DMS 273 treated with DMSO at 0.1 percent for 48 hours (cell line): ENCODE measurements at regions not wholly inside any gene's neighbourhood (a gene's known extent, or its start where the extent isn't known, plus 50 kb on each side); places are given as distances from the start of the nearest gene placed in this dataset.

Experiments
- DNase-seq: peaks from one replicate; lab custom pipeline; 2025; lab: John Stamatoyannopoulos, UW

DNA sequence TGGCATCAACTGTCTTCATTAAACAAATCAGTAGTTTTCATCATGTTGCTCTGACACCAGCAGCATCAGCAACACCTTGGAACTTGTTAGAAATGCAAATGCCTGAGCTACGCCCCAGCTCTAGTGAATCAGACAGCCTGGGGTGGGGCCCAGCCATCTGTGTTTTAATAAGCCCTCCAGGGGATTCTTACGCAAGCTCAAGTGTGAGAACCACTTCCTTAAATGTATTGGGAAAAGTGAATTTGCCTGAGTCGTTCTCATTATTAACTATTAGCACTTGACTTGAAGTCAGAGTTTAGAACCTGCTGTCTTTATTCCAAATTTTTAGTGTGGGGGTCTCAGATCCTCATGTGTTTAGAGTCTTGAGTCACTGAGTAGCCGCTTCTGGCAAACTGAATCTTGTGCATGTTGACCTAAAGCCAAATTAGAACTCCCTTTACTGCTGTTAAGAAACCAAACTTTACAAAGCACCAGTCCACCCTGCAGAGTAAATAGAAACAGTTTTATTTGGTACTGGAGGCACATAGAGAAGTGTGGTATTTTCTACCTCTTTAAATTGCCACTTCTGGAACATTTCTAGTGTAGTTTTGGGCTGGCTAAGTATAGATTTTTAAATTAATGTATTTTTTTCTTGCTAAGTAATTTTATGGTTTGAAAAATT lies 137.4 kb upstream of the COX10 start:
- DNase-seq, result peak; percentile 6

DNA sequence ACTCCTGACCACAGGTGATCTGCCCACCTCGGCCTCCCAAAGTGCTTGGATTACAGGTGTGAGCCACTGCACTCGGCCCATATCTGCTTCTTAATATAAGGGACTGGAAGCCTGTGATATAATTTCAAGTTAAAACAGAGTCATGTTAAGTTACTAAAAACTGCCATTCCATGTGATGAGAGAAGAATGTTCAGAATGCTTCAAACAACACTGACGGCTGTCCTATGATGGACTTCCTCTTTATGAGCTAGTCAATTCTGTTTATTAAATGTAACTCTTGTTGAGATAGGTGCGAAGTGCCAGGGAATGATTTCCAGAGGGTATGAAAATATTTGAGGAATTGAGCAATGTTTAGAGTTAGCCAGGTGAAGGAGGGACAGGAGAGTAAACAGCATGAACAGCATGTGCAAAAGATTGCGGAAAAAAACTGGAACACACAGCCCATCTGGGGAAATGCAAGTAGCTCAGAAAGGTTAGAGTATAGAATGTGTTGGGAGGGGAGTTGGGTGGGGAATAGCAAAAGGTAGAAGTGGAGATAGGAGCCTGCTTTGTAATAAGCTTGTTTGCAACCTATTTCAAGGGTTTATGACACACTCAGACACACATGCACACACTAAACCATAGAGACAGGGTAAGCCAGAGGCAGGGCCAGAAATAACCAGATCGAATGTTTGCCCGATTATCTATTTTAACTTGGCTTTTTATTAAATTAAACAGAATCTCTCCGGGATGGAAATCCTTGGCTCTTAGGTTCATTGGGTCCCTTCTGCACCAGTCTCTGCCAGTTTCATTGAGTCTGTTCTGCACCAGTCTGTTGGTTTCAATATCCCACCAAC lies 135.6 kb upstream of the COX10 start:
- no peak for DNase-seq

DNA sequence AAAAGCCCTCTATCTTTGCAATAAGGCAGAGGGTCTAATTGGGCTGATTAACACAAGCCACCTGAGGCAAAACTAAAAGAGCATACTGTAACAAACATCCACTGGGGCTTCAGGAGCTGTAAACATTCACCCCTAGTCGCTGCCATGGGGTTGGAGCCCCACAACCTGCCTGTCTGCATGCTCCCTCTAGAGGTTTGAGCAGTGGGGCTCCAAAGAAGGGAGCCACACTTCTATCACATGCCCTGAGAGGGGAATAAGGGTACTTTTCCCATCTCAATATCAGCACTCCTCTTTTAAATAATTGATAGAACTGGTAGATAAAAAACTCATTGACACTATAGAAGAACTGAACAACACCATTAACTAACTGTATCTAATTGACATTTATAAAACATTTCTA lies 130.1 kb upstream of the COX10 start:
- DNase-seq, result no peak

DNA sequence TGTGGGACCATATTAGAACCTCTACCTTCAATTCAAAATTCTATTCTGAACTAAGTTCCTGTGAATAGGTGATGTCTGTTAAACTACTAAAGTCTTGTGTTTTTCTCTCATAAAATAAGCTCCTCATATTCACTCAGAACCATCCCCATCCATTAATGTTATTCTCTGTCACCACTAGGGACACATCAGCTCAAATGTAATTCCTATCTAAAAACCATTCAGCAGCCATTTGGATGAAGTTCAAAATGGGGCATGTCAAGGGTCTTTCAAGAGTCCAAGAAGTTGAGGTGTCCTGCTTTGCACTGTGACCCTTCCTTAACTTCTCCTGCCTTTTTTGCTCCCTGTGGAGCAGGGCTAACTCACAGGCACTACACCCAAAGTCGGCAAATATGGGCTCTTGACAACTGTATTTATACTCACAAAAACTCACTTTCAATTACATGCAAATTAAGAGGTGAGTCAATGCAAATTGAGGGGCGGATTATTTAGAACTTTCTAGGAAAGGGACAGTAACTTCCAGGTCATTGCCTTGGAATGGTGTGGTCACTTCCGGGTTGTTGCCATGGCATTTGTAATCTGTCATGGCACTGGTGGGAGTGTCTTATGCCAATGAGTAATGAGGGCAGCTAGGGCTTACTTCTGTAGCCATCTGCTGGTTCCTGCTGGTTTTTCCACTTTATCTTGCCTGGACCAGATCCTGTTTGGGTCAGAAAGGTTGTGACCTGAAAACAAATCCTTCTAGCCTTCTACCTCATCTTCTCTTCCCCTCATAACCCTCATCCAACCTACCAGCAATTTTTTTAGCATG lies 128.2 kb upstream of the COX10 start:
- DNase-seq, result no peak

DNA sequence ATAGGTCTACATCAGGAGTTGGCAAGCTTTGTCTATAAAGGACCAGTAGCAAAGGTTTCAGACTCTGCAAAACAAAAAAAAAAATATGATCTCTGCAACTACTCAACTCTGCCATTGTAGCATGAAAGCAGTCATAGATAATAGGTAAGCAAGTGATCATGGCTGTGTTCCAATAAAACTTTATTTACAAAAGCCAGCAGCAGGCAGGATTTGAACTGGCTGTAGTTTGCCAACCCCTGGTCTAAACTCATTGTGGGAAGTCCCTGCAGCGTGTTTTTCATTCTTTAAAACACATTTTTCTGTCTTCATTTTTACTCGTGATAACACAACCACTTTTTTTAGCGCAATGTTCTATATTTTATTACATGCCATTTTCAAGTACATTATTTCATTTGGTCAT lies 127.5 kb upstream of the COX10 start:
- no peak for DNase-seq

DNA sequence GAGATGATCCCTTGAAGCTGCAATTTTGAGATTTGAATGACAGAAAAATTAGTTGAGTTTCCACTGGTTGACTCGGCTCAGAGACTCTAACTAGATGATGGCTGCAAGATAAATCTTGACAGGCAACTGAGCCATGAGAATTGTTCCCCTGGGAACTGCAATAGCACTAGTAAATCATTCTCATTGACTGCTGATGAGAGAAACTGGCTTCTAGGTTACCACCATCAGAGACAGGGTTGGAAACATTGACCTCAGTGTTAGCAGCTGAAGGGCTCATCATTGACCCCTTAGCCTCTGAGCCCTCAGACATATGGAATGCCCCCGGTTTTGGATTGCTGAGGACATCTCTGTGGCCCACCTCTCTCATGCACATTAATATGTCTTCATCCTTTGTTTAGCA lies 125.4 kb upstream of the COX10 start:
- no peak for DNase-seq

DNA sequence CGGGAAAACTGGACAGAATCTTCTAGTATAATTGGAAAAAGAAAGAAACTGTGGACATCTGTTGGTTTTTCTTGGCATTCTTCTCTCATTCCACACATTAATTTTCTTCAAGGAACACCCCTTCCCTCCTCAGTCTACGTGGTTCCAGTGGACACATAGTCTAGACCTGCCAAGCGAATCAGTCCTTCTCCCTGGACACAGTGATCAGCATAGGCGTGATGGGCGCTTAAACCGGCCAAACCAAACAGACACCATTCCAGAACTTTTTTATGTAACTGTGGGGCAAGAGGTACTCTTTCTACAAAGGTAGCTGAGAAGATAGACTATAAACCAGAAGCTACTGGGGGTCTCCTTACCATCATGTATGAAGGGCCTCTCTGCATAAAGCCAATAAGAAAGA lies 121.8 kb upstream of the COX10 start:
- no peak for DNase-seq

DNA sequence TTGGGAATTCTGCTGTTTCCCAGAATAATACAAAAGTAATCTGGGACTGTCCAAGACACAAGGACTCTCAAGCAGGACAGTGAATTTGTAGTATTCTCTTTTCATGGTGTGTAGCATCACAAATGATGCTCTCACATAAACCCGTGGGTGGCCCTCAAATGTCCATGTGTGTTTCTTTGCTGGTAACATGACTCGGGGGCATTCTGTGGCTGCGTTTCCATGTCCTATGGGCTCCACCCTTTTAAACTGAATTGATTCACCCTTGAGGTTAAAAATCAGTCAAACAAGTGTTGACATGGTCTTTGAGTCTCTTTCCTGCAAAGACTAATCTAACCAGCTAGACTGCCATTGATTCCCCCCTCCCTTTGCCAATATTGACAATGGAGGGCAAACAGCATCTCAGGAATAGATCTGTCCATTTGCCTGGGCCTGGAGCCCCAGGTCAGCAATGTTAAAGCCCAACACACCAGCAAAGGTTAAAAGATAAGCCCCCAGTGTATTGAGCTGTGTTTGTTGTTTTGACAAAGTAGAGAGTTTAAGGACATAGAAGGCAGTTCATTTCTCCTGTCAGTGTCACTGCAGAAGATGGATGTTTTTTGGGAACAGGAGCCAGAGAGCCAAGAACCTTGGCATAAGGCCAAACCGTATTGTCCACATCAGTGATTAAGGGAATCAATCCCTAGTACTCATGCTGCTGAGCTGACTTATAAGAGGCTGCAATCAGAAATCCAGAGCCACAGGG lies 117.1 kb upstream of the COX10 start:
- no peak for DNase-seq

DNA sequence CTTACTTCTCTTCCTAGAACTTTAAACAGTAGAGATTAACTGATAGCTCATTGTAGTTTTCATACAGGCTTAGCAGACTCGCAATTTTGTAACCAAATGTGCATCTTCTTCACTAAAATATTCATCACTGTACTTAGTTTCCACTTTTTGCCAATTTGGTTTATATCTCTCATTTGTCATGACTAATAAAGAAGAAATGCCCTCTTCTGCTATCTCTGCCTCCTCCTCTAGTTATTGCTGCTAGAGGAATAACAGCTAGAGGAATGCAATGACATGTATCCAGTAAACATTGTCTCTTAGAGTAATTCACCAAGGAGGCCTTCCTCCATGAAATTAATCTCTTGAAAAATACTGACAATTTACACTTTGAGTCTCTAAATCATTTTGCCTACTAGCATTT lies 115.5 kb upstream of the COX10 start:
- no peak for DNase-seq

DNA sequence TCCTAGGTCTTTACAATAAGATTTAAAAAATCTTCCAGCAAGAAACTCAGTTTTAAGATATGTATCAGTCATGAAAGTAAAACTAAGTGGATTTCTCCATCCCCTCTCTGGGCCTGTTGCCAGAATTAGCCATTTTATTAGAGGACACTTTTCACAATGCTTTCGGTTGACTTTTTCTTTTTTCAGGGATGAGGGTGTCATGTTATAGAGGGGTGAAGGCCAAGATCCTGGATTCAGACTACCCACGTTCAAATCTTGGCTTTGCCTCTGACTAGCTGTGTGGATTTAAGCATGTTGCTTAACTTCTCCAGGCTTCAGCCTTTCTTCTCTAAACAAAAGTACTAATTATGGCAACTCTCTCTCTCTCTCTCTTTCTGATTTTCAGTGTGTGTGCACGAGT lies 111.7 kb upstream of the COX10 start:
- no peak for DNase-seq

DNA sequence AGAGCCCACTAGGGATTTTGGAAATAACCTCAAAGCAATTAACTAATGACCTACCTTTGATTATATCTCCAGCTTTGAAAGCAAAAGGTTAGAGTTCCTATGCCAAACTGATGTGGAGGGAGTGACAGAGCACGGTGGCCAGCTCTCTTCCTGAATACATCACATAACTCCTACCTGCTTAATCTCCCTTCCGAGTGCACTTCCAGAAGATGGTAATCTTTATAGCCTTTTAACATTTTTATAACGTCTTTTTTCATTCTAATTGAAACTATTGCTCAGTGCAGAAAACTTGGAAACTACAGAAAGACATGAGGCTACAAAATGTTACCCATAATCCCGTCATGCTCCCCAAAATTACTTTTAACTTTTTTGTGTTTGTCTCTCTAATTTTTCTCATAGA lies 110.5 kb upstream of the COX10 start:
- no peak for DNase-seq

DNA sequence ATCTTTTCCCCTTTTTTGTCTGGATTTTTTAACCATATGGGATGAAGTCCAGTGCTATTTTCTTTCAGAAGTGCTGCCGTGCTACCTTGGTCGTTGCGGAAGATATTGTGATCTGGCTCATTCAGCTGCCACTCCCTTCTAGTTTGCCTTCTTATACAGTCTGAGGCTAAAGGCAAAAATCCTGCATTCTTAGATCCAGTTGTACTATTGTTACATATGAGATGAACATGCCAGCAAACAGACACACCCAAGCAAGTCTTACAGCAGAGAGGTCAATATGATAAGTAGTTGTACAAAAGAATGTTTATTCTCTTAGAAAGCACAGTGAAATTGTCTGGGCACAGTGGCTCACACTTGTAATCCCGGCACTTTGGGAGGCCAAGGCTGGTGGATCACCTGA lies 108.0 kb upstream of the COX10 start:
- DNase-seq, result no peak

DNA sequence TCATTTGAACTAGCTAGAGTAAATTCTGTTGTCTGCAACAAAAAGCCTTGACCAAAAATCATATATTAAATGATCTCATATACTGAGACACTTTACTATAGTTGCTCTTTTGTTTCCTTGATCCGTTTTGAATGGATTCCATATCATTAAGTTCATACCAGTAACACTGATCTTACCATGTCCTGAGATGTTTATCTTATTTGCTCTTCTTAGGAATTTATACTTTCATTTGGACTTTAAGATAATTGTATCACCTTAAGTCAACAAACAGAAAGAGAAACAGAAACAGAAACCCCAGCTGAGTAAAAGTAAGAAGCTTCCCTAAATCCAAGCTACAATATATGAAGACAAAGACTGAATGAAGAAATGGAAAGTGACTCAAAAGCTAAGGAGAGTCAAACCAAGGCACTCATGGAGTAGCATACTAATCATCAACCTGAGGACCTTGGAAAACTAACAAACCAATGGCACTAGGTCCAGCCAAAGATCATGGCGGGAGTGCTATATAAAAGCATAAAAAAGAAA lies 106.5 kb upstream of the COX10 start:
- no peak for DNase-seq

DNA sequence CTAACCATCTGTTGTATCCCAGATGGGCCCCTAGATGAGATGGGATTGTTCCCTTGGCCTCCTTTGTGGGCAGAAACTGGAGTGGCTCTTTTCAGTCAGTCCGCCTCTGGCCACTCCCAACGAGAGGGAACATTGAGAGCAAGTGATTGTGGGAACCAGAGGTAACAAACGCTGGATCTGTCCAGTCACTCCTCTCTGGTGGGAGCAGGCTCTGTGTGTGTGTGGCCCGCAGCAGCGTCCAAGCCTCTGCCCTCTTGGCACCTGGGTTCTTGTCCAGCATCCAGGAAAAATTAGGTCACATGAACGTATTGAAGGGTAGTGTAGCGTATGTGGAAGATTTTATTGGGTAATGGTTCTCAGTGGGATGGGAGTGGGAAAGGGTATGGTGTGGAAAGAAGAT lies 101.9 kb upstream of the COX10 start:
- DNase-seq, result peak; percentile 37

DNA sequence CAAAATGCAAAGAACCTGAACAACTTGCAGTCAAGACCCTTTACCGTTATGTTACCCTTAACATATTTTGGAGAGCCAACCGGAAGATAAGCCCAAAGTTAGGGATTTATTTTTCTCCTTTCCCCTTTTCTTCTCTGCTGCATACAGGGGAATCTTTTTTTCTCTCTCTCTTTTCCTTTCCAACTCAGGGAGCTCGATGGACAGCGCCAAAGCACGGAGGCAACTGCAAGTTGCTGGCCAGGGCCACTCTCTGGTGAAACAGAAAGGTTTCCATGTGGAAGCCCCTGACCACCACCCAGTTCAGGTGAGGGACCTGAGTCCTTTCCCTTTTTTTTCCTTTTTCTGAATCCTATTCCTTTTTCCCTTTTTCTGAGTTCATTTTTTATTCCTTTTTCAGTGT lies 98.8 kb upstream of the COX10 start:
- DNase-seq, result no peak

DNA sequence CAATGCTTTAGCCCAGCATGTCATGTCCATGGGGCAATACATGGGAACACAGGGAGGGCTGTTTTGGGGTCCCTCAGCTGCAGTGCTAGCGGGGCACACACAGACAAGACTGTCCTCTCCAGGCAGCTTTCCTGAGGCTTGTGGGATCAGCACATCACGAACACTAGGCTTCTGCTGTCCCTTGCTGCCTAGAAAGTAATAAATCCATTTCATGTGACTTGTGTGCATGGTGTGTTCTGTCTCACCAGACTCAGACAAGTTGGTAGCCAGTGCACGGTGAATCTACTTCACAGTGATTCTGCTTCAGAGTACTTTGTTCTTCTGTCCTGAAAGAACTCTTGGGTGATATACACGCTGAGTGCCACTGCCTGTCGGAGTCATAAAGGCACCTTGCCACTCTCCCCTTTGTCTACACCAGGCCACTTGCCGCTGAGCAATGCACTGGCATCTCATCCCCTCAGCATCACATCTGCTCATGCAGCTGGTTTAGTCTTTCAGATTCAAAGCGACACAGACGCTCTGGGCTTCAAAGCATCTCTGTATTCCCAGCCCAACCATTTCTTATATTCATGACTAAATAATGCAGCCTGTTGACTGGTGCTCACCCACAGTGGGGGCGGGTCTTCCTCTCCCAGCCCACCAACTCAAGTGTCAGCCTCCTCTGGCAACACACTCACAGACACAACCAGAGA lies 95.2 kb upstream of the COX10 start:
- no peak for DNase-seq

DNA sequence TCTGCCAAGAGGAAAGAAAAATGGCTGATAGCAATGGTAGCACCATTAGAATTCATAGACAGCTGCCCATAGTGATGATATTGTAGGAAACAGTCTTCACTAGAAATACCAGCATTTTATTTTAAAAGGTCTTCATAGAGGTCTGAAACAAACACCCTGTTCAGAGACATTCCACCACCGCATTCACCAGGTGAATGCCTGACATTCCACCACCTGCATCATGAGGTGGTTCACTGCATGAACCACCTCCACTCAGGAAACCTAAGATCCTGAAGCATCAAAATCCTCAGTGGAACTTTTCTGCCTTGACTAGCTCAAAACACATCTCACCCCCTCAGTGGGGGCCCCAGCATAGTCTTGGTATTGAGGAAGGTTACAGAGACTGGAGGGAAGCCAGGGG lies 91.5 kb upstream of the COX10 start:
- no peak for DNase-seq

DNA sequence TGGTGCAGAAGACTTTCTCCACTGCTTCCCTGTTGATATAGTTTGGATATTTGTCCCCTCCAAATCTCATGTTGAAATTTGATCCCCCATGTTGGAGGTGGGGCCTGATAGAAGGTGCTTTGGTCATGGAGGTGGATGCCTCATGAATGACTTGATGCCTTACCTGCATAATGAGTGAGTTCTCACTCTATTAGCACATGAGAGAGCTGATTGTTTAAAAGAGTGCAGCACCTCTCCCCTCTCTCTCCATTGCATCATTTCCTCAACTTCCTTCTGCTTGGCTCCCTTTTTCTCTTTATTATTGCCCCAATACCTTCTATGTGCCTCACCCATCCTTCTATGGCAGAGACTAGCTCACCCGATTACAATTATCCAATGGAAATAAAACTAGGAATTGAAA lies 90.8 kb upstream of the COX10 start:
- no peak for DNase-seq

DNA sequence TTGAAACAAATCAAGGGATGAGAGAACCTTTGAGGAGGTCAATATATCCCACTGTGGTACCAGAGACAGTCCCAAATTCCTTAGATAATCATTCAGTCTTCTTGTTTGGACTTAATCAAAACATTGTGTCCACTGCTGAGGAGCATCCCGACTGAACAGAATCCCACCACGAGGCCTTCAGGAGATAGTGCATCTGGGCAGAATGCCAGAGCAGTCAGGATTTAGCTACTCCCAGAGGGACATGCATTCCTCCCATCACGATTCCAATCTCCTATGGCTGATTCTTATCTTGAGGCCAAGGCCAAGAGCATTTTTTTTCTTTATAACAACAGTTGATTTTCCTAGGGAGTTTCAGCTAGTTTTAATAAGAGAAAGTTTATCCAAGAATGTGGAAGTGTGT lies 87.4 kb upstream of the COX10 start:
- DNase-seq, result no peak

DNA sequence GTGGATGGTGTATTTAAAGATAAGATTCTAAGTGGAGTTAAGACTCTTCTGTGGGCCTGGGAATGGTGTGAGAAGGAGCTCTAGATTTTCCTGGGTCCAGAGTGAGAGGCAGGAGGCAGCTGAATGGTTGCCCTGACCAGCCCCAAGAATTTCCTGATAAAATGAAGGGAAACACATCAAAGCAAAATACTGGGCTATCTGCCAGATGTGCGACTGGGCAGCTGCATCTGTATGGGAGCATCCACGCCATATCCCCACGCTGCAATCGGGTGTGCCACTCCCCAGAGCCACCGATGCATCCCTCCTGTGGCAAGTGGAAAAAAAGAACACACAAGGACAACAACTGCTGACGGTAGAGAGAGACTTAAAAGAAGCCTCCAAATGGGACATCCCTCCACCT lies 84.3 kb upstream of the COX10 start:
- DNase-seq, result no peak

DNA sequence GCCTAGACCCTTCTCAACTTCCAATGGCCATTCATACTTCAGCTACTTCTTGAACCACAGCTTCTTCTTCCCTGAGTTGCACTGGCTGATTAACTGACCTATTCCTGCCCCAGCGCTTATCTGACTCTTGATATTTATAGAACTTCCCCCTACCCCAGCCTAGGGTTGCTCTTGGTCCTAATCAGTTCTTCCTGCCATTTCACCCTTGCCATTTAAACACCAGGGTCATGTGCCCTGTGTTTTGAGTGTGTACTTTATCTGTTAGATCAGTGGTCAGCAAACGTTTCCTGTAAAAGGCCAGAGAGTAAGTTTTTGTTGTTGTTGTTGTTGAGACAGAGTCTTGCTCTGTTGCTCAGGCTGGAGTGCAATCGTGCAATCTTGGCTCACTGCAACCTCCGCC lies 82.4 kb upstream of the COX10 start:
- no peak for DNase-seq

DNA sequence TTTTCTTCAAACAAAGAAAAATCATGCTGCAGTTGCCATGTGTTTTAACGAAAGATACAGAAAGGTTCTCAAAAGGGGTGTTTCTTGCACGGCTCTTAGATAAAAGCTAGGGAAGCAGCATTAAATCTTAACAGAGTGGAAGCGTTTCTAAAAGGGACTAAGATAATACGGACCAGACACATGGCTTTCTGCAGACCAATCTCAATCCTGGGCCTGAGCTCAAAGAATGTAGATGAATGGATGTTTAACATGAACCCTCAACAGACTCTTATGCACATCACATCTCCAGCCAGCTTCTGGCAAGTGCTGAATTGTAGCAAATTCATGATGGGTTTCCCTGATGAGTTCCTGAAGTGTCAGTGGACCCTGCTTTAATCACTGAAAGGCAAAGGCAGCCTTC lies 80.2 kb upstream of the COX10 start:
- no peak for DNase-seq
